IMR-90 (cell line): ENCODE measurements at regions not wholly inside any gene's neighbourhood (a gene's known extent, or its start where the extent isn't known, plus 50 kb on each side); places are given as distances from the start of the nearest gene placed in this dataset.

Source experiments
- POLR2A ChIP-seq: IDR thresholded peaks from 2 replicates; pipeline ENCODE4 v1.6.1; 2012; ENCODE audit warnings: mild to moderate bottlenecking, low read depth, low read length
- TF ChIP-seq, protein P1 (sequence below): conservative IDR thresholded peaks from 2 replicates; pipeline ENCODE4 v1.5.1; 2012; ENCODE audit warnings: mild to moderate bottlenecking, low read depth, low read length, improper control_type of control experiment
- TF ChIP-seq, protein P2 (sequence below): fragments of 150-350 bp; IDR thresholded peaks from 2 replicates; pipeline ENCODE4 v1.6.1; 2016; ENCODE audit warnings: low read depth, mild to moderate bottlenecking, low read length, moderate library complexity, borderline replicate concordance

GRCh38 chr2:35114765-35115164 lies 1240.8 kb upstream of the CRIM1 start:
- TF ChIP-seq, protein P1, sequence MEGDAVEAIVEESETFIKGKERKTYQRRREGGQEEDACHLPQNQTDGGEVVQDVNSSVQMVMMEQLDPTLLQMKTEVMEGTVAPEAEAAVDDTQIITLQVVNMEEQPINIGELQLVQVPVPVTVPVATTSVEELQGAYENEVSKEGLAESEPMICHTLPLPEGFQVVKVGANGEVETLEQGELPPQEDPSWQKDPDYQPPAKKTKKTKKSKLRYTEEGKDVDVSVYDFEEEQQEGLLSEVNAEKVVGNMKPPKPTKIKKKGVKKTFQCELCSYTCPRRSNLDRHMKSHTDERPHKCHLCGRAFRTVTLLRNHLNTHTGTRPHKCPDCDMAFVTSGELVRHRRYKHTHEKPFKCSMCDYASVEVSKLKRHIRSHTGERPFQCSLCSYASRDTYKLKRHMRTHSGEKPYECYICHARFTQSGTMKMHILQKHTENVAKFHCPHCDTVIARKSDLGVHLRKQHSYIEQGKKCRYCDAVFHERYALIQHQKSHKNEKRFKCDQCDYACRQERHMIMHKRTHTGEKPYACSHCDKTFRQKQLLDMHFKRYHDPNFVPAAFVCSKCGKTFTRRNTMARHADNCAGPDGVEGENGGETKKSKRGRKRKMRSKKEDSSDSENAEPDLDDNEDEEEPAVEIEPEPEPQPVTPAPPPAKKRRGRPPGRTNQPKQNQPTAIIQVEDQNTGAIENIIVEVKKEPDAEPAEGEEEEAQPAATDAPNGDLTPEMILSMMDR: no peak
- TF ChIP-seq, protein P2, sequence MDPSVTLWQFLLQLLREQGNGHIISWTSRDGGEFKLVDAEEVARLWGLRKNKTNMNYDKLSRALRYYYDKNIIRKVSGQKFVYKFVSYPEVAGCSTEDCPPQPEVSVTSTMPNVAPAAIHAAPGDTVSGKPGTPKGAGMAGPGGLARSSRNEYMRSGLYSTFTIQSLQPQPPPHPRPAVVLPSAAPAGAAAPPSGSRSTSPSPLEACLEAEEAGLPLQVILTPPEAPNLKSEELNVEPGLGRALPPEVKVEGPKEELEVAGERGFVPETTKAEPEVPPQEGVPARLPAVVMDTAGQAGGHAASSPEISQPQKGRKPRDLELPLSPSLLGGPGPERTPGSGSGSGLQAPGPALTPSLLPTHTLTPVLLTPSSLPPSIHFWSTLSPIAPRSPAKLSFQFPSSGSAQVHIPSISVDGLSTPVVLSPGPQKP: no peak
- TF ChIP-seq POLR2A: no peak
